ENCODE measurements at regions not wholly inside any gene's neighbourhood (a gene's known extent, or its start where the extent isn't known, plus 50 kb on each side); places are given as distances from the start of the nearest gene placed in this dataset.

- TF ChIP-seq CTCF (conservative IDR thresholded peaks at IDR 0.05) = no peak
- Mint-ChIP-seq H3K4me3 (no peak overlapping the region), H3K4me1 (peaks cover under 1% of the 10 kb centered on the region), H3K27me3 (ENCODE audit: low read depth) (no peaks in the 10 kb centered on the region), H3K36me3 (ENCODE audit: low read depth) (no peaks in the 10 kb centered on the region), H3K9me3 (peaks cover 5% of the 10 kb centered on the region), H3K27ac (ENCODE audit: unreplicated experiment) (no peak overlapping the region)
- no peak for DNase-seq (ENCODE audit: low read depth, low spot score)
These were observed 223.7 kb upstream of the ZC3H12C start for GRCh38 chr11:109869536-109869935.

- no peaks in the 10 kb centered on the region for H3K27me3 Mint-ChIP-seq (ENCODE audit: low read depth)
- no peaks in the 10 kb centered on the region for H3K36me3 Mint-ChIP-seq (ENCODE audit: low read depth)
- H3K4me1 Mint-ChIP-seq = no peaks in the 10 kb centered on the region
- H3K9me3 Mint-ChIP-seq = peaks cover 5% of the 10 kb centered on the region
- no peak overlapping the region for H3K4me3 Mint-ChIP-seq
- no peak for TF ChIP-seq CTCF (conservative IDR thresholded peaks at IDR 0.05)
- no peak for DNase-seq (ENCODE audit: low read depth, low spot score)
- no peak overlapping the region for H3K27ac Mint-ChIP-seq (ENCODE audit: unreplicated experiment)
These were observed 222.9 kb upstream of the ZC3H12C start for GRCh38 chr11:109870297-109870696.

GRCh38 chr11:109877043-109877442 lies 216.1 kb upstream of the ZC3H12C start:
- Mint-ChIP-seq H3K9me3 (peaks cover 5% of the 10 kb centered on the region), H3K27ac (ENCODE audit: unreplicated experiment) (no peak overlapping the region), H3K4me3 (no peak overlapping the region), H3K27me3 (ENCODE audit: low read depth) (no peaks in the 10 kb centered on the region), H3K36me3 (ENCODE audit: low read depth) (no peaks in the 10 kb centered on the region), H3K4me1 (no peaks in the 10 kb centered on the region)
- DNase-seq (ENCODE audit: low read depth, low spot score) = no peak
- no peak for TF ChIP-seq CTCF (conservative IDR thresholded peaks at IDR 0.05)

- H3K36me3 Mint-ChIP-seq (ENCODE audit: low read depth) = no peaks in the 10 kb centered on the region
- H3K4me1 Mint-ChIP-seq = no peaks in the 10 kb centered on the region
- H3K9me3 Mint-ChIP-seq = peaks cover 5% of the 10 kb centered on the region
- no peak for TF ChIP-seq CTCF (conservative IDR thresholded peaks at IDR 0.05)
- H3K27me3 Mint-ChIP-seq (ENCODE audit: low read depth) = peaks cover 3% of the 10 kb centered on the region
- no peak overlapping the region for H3K27ac Mint-ChIP-seq (ENCODE audit: unreplicated experiment)
- no peak overlapping the region for H3K4me3 Mint-ChIP-seq
- DNase-seq (ENCODE audit: low read depth, low spot score) = no peak
These were observed 208.7 kb upstream of the ZC3H12C start for GRCh38 chr11:109884501-109884900.

GRCh38 chr11:109885006-109885405 lies 208.2 kb upstream of the ZC3H12C start:
- no peak for TF ChIP-seq CTCF (conservative IDR thresholded peaks at IDR 0.05)
- no peak for DNase-seq (ENCODE audit: low read depth, low spot score)
- Mint-ChIP-seq H3K4me1 (no peaks in the 10 kb centered on the region), H3K4me3 (no peak overlapping the region), H3K27ac (ENCODE audit: unreplicated experiment) (no peak overlapping the region), H3K36me3 (ENCODE audit: low read depth) (no peaks in the 10 kb centered on the region), H3K27me3 (ENCODE audit: low read depth) (peaks cover 3% of the 10 kb centered on the region), H3K9me3 (peaks cover 5% of the 10 kb centered on the region)

- TF ChIP-seq CTCF (conservative IDR thresholded peaks at IDR 0.05) = no peak
- H3K36me3 Mint-ChIP-seq (ENCODE audit: low read depth) = no peaks in the 10 kb centered on the region
- no peaks in the 10 kb centered on the region for H3K9me3 Mint-ChIP-seq
- no peaks in the 10 kb centered on the region for H3K4me1 Mint-ChIP-seq
- no peak overlapping the region for H3K27ac Mint-ChIP-seq (ENCODE audit: unreplicated experiment)
- H3K4me3 Mint-ChIP-seq = no peak overlapping the region
- no peak for DNase-seq (ENCODE audit: low read depth, low spot score)
- H3K27me3 Mint-ChIP-seq (ENCODE audit: low read depth) = no peaks in the 10 kb centered on the region
These were observed 200.8 kb upstream of the ZC3H12C start for GRCh38 chr11:109892321-109892794.

Data from neural crest cell (in vitro differentiated cells).